ENCODE measurements at regions not wholly inside any gene's neighbourhood (a gene's known extent, or its start where the extent isn't known, plus 50 kb on each side); places are given as distances from the start of the nearest gene placed in this dataset.

- Histone ChIP-seq H3K27me3 (no peaks in the 10 kb centered on the region), H3K36me3 (no peaks in the 10 kb centered on the region), H3K4me1 (no peaks in the 10 kb centered on the region), H3K27ac (no peak overlapping the region), H3K9me3 (no peaks in the 10 kb centered on the region), H3K4me3 (no peak overlapping the region)
- no peak for DNase-seq (ENCODE audit: low spot score)
- no peak for TF ChIP-seq CTCF (IDR thresholded peaks at IDR 0.05)
These were observed 926.5 kb upstream of the CDH6 start for GRCh38 chr5:30267026-30267425.

- TF ChIP-seq CTCF (IDR thresholded peaks at IDR 0.05): no peak
- DNase-seq (ENCODE audit: low spot score): no peak
- Histone ChIP-seq H3K27ac (no peak overlapping the region), H3K9me3 (no peaks in the 10 kb centered on the region), H3K36me3 (no peaks in the 10 kb centered on the region), H3K27me3 (no peaks in the 10 kb centered on the region), H3K4me1 (no peaks in the 10 kb centered on the region), H3K4me3 (no peak overlapping the region)
These were observed 954.0 kb upstream of the CDH6 start for GRCh38 chr5:30239331-30240022.

- H3K27ac ChIP-seq: no peak overlapping the region
- no peaks in the 10 kb centered on the region for H3K36me3 ChIP-seq
- H3K4me1 ChIP-seq: no peaks in the 10 kb centered on the region
- no peaks in the 10 kb centered on the region for H3K9me3 ChIP-seq
- H3K4me3 ChIP-seq: no peak overlapping the region
- no peaks in the 10 kb centered on the region for H3K27me3 ChIP-seq
- TF ChIP-seq CTCF (IDR thresholded peaks at IDR 0.05): no peak
- no peak for DNase-seq (ENCODE audit: low spot score)
These were observed 956.3 kb upstream of the CDH6 start for GRCh38 chr5:30237189-30237588.

GRCh38 chr5:30209755-30210154 is 983.7 kb upstream of the CDH6 start:
- Histone ChIP-seq H3K9me3 (no peaks in the 10 kb centered on the region), H3K4me1 (no peaks in the 10 kb centered on the region), H3K4me3 (no peak overlapping the region), H3K27ac (no peak overlapping the region), H3K36me3 (no peaks in the 10 kb centered on the region), H3K27me3 (no peaks in the 10 kb centered on the region)
- TF ChIP-seq CTCF (IDR thresholded peaks at IDR 0.05): no peak
- DNase-seq (ENCODE audit: low spot score): no peak

- Histone ChIP-seq H3K27ac (no peak overlapping the region), H3K4me3 (no peak overlapping the region), H3K4me1 (no peaks in the 10 kb centered on the region), H3K27me3 (no peaks in the 10 kb centered on the region), H3K9me3 (peaks cover 0 to 9% of the 10 kb centered on the region in 2 donors), H3K36me3 (no peaks in the 10 kb centered on the region)
- DNase-seq (ENCODE audit: low spot score): no peak
- TF ChIP-seq CTCF (IDR thresholded peaks at IDR 0.05): no peak
These were observed 995.8 kb upstream of the CDH6 start for GRCh38 chr5:30197662-30198061.

- H3K4me3 ChIP-seq: no peak overlapping the region
- no peak overlapping the region for H3K27ac ChIP-seq
- no peak for DNase-seq (ENCODE audit: low spot score)
- H3K9me3 ChIP-seq: peaks cover 0 to 9% of the 10 kb centered on the region in 2 donors
- H3K4me1 ChIP-seq: no peaks in the 10 kb centered on the region
- no peaks in the 10 kb centered on the region for H3K27me3 ChIP-seq
- TF ChIP-seq CTCF (IDR thresholded peaks at IDR 0.05): no peak
- H3K36me3 ChIP-seq: no peaks in the 10 kb centered on the region
These were observed 998.5 kb upstream of the CDH6 start for GRCh38 chr5:30195036-30195435.
